WERI-Rb-1 (cell line): ENCODE measurements at regions not wholly inside any gene's neighbourhood (a gene's known extent, or its start where the extent isn't known, plus 50 kb on each side); places are given as distances from the start of the nearest gene placed in this dataset.

Experiments used
- DNase-seq: peaks from one replicate; pipeline ENCODE4 v3.0.0-alpha.2; 2020
- H3K27ac ChIP-seq: fragments of 250-450 bp; sonication (Bioruptor Pico); 2 replicates; pipeline ENCODE4 v1.5.1; 2020; ENCODE audit warnings: mild to moderate bottlenecking, moderate library complexity
- H3K27me3 ChIP-seq: fragments of 250-450 bp; sonication (Bioruptor Pico); 2 replicates; pipeline ENCODE4 v1.5.1; 2021; ENCODE audit warnings: mild to moderate bottlenecking, low read depth, moderate library complexity; ENCODE audit not compliant: insufficient read depth, severe bottlenecking
- H3K36me3 ChIP-seq: fragments of 250-450 bp; sonication (Bioruptor Pico); 2 replicates; pipeline ENCODE4 v1.5.1; 2020; ENCODE audit warnings: mild to moderate bottlenecking, moderate library complexity
- H3K4me3 ChIP-seq: 2 replicates; pipeline ENCODE4 v1.5.1; 2011; ENCODE audit warnings: low read depth, mild to moderate bottlenecking, control low read depth, low read length
- H3K9me3 ChIP-seq: fragments of 250-450 bp; sonication (Bioruptor Pico); 2 replicates; pipeline ENCODE4 v1.5.1; 2021; ENCODE audit warnings: mild to moderate bottlenecking, moderate library complexity; ENCODE audit not compliant: severe bottlenecking
- CTCF ChIP-seq: IDR thresholded peaks from 2 replicates; pipeline ENCODE4 v1.5.1; 2011; ENCODE audit warnings: low read depth, mild to moderate bottlenecking, control low read depth, inconsistent platforms, low read length

DNA sequence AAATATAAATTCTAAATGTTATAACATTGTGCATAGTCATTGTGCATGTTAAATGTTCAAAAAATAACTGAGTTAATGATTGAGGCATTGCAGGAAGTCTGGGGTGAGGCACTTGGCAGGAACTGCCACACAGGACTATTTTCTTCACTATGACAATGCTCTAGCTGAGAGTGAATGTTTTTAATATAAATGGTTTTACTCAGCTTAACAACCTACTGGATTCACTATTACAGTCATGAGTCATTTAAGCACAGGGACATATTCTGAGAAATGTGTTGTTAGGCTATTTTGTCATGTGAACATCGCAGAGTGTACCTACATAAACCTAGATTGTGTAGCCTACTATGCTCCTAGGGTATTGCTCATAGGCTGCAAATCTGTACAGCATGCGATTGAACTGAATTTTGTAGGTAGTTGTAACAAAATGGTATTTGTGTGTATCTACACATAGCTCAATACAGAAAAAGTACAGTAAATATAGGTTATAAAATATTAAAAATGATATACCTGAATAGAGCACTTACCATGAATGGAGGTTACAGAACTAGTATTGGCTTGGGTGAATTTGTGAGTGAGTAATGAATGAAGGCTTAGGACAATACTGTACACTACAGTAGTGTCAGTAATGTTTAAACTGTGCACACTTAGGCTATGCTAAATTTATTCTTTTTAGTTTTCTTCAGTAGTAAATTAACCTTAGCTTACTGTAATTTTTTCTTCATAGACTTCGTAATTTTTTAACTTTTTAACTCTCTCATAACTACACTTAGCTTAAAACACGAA lies 346.1 kb upstream of the PTGER4 start:
- Histone ChIP-seq H3K36me3 (no peaks in the 10 kb centered on the region), H3K9me3 (no peaks in the 10 kb centered on the region), H3K27me3 (no peaks in the 10 kb centered on the region), H3K27ac (no peak overlapping the region), H3K4me3 (no peak overlapping the region)
- no peak for DNase-seq
- no peak for TF ChIP-seq CTCF

DNA sequence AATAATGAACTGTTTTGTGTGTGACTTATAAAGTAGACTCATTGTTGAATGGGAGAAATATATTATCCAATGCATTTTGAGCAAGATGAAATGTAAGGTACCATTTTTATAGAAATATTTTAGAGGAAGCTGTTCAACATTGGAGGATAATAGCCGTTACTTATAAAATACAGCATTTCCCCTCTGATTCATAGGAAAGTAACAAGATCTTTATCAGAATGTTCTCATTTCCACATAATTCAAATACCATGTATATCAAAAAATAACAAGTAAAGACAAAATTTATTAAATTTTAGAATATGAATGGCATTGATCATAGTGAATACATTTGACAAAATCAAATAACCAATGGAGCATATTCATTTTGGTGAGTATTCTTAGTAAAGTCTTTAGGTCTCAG lies 346.7 kb upstream of the PTGER4 start:
- no peak overlapping the region for H3K27ac ChIP-seq
- DNase-seq = no peak

DNA sequence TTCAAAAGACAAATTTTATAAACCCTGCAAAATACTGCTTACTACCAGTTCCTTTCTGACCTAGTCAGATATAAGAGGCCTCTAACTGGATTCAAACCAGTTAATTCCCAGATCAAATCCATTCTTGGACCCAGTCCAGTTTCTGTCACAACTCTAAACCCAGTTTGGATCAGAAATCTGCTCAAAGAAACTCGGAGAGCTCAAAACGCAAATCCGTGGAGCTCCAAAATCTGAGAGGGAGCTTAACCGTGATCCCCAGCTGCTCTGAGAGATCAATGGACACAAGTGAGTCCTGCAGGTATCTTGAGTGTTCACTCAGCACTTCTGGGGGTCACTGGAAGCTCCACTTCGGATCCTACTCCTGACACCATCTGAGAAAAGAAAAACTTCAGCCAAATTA lies 348.1 kb upstream of the PTGER4 start:
- no peak overlapping the region for H3K4me3 ChIP-seq
- DNase-seq = peak; percentile 38

More for the DNA sequence above, 346.7 kb upstream of the PTGER4 start:
- Histone ChIP-seq H3K4me3 (no peak overlapping the region), H3K9me3 (no peaks in the 10 kb centered on the region), H3K36me3 (no peaks in the 10 kb centered on the region), H3K27me3 (no peaks in the 10 kb centered on the region)
- no peak for TF ChIP-seq CTCF

DNA sequence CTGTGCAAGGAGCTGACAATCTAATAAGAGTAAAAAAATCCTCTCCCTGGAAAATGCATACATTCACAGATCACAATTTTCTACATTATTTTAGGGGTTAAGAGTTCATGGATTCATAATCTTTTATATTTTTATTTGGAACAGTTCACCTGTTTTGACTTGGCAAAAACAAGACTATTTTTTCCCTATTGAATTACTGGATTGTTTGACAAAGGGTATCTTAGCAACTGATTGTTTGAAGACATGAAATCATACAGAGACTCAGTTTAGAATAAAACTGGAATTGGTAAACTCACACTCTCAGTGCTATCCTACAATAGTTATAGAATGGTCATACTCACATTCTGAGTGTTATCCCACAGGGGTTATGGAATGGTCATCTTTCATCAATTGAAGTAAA lies 358.2 kb upstream of the PTGER4 start:
- DNase-seq = no peak
- Histone ChIP-seq H3K36me3 (no peaks in the 10 kb centered on the region), H3K27me3 (no peaks in the 10 kb centered on the region), H3K9me3 (no peaks in the 10 kb centered on the region), H3K4me3 (no peak overlapping the region), H3K27ac (no peak overlapping the region)
- TF ChIP-seq CTCF = no peak

More for the DNA sequence above, 348.1 kb upstream of the PTGER4 start:
- Histone ChIP-seq H3K27me3 (no peaks in the 10 kb centered on the region), H3K9me3 (no peaks in the 10 kb centered on the region), H3K36me3 (no peaks in the 10 kb centered on the region), H3K27ac (no peak overlapping the region)
- no peak for TF ChIP-seq CTCF

DNA sequence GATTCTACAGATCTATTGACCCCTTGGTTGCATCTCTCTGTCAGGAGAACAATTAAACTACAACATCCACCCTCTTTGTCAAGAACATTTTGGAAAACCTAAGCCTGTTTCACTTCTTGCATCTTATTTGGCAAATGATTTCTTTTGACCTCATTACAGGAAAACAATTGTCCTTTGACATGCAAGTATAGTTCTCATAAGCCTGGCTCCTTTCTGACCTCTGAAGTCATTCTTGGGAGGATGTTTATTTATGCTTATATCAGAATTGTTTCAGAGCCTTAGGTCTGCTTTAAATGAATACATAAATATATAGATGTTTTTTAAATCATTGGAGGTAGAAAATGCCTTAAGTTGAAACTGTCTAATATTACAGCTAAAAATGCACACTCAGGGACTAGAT lies 361.3 kb upstream of the PTGER4 start:
- H3K27me3 ChIP-seq = no peaks in the 10 kb centered on the region
- no peaks in the 10 kb centered on the region for H3K36me3 ChIP-seq
- H3K9me3 ChIP-seq = no peaks in the 10 kb centered on the region
- no peak for TF ChIP-seq CTCF
- no peak overlapping the region for H3K27ac ChIP-seq
- DNase-seq = no peak
- no peak overlapping the region for H3K4me3 ChIP-seq

DNA sequence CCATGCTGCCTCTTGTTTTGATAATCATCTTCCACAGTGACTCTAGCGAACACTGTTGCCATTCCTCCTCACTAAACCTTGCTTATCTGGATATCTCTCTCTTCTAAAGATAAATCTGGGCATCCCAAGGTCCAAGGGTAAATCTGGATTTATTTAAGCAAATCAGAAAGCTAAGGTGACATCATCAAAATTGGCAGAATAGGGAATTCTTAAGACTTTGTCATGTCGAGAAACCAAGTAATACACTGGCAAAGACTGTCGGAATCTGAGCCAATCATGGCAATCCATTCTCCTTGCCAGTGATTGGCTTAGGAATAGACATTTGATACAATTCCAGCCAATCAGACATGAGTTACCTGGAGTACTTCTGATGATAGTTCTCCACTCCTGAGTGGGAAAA lies 362.7 kb upstream of the PTGER4 start:
- Histone ChIP-seq H3K9me3 (no peaks in the 10 kb centered on the region), H3K4me3 (no peak overlapping the region), H3K27ac (no peak overlapping the region), H3K36me3 (no peaks in the 10 kb centered on the region), H3K27me3 (no peaks in the 10 kb centered on the region)
- TF ChIP-seq CTCF = no peak
- no peak for DNase-seq
